Mucosa of descending colon (tissue), 3 donors: ENCODE measurements at regions not wholly inside any gene's neighbourhood (a gene's known extent, or its start where the extent isn't known, plus 50 kb on each side); places are given as distances from the start of the nearest gene placed in this dataset.
A peak's percentile ranks its signal among the peaks of the same experiment; 100 is the strongest.

Experiments used
- ATAC-seq: fragments of 200-7000 bp; cut with Tn5 transposase; one replicate; pipeline ENCODE4 v1.9.1; 2020; ENCODE audit warnings: mild to moderate bottlenecking, moderate library complexity
- DNase-seq, 3 donors: peaks; one replicate each; pipeline ENCODE4 v3.0.0-alpha.2; 2020
- H3K36me3 ChIP-seq: fragments of 200-600 bp; one replicate; pipeline ENCODE4 v1.8.0; 2021; ENCODE audit warnings: low read depth, mild to moderate bottlenecking
- H3K4me1 ChIP-seq: fragments of 200-600 bp; one replicate; pipeline ENCODE4 v1.8.0; 2021; ENCODE audit warnings: low read depth, mild to moderate bottlenecking
- H3K4me3 ChIP-seq: fragments of 200-600 bp; one replicate; pipeline ENCODE4 v1.8.0; 2021; ENCODE audit warnings: mild to moderate bottlenecking
- H3K9me3 ChIP-seq: fragments of 200-600 bp; one replicate; pipeline ENCODE4 v1.8.0; 2021; ENCODE audit warnings: mild to moderate bottlenecking
- intact Hi-C, 2 donors: fragments of 100-400 bp; cut with DNase I in 1 of 2; cut with micrococcal nuclease in 1 of 2; formaldehyde crosslinking; loops; one replicate each; pipeline versions ENCODE4 v1.11.0 to v1.11.1; 2022; cut with DNase I, micrococcal nuclease
- TF ChIP-seq, protein P1 (sequence below): fragments of 200-600 bp; IDR thresholded peaks from one replicate; pipeline ENCODE4 v1.8.0; 2022; ENCODE audit warnings: antibody characterized with exemption, mild to moderate bottlenecking
- donor health status: DM: no; HTN: no; CAD: no; lungs with moderate emphysema.
- donor health status: DM: no; HTN: no; CAD: no.
- donor health status: DM: no; HTN: yes; CAD: no.

DNA sequence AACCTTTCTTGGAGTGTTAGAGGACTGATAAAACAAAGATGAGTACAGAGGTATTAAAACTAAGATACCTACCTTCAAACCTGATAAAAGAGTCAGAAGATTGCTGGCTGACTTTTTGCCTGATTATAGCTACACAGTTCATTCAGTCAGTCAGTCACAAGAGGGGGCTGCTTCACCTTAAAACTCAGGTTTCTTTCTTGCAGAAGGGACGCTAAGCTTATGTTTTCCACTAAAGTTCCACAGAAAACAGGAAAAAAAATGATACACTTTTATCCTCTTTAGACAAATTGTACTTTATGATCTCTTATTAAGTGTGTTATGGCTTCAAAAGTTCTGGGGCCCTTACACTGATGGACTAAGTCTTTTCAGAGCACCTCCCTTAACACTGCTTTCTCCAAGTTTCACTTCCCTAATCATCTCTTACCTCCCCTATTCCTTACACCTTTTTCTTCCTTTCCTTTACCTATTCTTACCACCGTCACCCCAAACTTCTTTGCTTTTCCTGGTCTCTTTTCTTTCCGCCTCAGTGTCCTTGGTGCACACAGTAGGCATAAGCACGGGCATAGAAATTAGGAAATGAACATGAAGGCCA is 448.7 kb upstream of the OR4E1 start:
- Histone ChIP-seq H3K9me3 (no peaks in the 10 kb centered on the region), H3K4me1 (peaks cover 2% of the 10 kb centered on the region), H3K4me3 (no peak overlapping the region), H3K36me3 (no peaks in the 10 kb centered on the region)
- DNase-seq (peak in 1 of 3 donors; percentile 58), ATAC-seq (no peak)
- TF ChIP-seq, protein P1, sequence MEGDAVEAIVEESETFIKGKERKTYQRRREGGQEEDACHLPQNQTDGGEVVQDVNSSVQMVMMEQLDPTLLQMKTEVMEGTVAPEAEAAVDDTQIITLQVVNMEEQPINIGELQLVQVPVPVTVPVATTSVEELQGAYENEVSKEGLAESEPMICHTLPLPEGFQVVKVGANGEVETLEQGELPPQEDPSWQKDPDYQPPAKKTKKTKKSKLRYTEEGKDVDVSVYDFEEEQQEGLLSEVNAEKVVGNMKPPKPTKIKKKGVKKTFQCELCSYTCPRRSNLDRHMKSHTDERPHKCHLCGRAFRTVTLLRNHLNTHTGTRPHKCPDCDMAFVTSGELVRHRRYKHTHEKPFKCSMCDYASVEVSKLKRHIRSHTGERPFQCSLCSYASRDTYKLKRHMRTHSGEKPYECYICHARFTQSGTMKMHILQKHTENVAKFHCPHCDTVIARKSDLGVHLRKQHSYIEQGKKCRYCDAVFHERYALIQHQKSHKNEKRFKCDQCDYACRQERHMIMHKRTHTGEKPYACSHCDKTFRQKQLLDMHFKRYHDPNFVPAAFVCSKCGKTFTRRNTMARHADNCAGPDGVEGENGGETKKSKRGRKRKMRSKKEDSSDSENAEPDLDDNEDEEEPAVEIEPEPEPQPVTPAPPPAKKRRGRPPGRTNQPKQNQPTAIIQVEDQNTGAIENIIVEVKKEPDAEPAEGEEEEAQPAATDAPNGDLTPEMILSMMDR = no peak
- intact Hi-C loops = no loop called here

DNA sequence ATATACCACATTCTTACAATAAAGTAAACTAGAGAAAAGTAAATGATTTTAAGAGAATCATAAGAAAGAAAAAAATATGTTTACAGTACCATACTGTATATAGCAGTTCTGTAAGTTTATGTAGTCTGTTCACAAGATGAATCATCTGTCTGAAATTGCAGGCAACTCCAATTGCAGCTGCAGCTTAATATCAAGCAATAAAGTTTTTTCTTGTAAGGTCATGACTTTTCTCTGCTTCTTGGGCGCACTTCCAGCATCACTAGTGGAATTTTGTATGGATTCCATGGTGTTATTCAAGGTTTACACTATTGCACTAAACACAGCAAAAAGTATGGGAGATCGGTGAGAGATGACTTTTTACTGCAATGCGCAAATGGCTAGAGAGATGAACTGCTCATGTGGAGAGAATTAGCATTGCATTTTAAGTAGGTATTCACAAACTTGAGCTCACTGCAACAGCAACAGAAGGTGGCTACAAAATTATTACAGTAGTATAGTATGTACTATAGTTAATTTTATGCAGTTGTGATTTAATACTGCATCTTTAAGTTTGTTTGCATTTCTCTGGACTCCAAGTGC is 445.4 kb upstream of the OR4E1 start:
- peak; percentile 65 for ATAC-seq
- no peaks in the 10 kb centered on the region for H3K9me3 ChIP-seq
- no peak overlapping the region for H3K4me3 ChIP-seq
- peak in 1 of 3 donors; percentile 39 for DNase-seq
- TF ChIP-seq, protein P1 = no peak
- no peaks in the 10 kb centered on the region for H3K36me3 ChIP-seq
- peaks cover 2% of the 10 kb centered on the region for H3K4me1 ChIP-seq
- intact Hi-C loops = no loop called here

DNA sequence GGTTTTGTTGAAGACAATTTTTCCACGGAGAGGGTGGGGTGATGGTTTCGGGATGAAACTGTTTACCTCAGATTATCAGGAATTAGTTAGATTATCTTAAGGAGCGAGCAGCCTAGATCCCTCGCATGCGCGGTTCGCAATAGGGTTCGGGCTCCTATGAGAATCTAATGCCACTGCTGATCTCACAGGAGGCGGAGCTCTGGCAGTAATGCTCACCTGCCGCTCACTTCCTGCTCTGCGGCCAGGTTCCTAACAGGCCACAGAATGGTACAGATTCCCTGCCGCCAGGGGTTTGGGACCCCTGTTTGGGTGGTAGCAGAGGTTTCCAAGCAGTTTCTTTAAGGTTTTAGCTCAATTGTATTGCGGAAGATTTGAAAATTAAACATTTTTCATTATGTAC is 439.8 kb upstream of the OR4E1 start:
- TF ChIP-seq, protein P1 = no peak
- Histone ChIP-seq H3K9me3 (no peaks in the 10 kb centered on the region), H3K4me1 (no peaks in the 10 kb centered on the region), H3K36me3 (no peaks in the 10 kb centered on the region), H3K4me3 (no peak overlapping the region)
- DNase-seq (no peak), ATAC-seq (no peak)
- intact Hi-C loops = no loop called here

DNA sequence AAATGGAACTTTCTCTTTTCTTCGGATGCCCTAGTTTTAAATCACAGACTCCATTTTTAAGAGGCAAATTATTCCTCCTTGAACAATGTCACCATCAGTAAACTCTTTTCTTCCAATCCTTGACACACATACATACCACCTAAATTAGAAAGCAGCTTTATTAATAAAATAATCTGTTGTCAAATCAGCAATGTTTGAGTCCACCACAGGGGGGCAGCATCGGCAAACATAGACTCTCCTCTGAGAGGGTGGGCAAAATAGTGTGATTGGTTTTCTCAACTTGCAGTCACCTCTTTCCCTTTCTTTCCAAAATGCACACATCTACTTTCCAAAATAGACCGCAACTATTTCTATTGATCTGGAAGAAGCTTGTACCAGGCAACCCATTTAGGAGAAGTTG is 438.4 kb upstream of the OR4E1 start:
- no peak for ATAC-seq
- Histone ChIP-seq H3K9me3 (no peaks in the 10 kb centered on the region), H3K4me1 (no peaks in the 10 kb centered on the region), H3K36me3 (no peaks in the 10 kb centered on the region), H3K4me3 (no peak overlapping the region)
- intact Hi-C loops = no loop called here
- TF ChIP-seq, protein P1 = peak; percentile 19
- peak in 2 of 3 donors; percentile 39 to 47 for DNase-seq

DNA sequence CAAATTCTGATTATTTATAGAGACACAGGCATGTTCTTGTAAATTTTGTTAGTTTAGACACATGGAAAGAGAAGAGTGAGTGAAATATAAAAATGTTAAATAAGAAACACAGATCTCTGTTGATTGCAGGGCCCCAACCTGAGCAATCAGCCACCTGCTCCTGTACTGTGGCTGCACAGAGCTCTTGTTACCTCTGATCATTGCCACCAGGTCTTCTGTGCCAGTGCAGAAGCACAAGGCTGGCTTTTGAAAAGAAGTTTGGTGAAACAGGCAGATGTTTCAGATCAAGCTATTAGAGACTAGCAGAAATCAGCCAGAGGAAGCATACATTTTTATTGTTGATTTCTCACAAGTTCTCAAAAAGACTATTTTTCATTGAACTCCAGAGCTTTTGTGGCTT is 434.1 kb upstream of the OR4E1 start:
- Histone ChIP-seq H3K4me1 (no peaks in the 10 kb centered on the region), H3K36me3 (no peaks in the 10 kb centered on the region), H3K9me3 (no peaks in the 10 kb centered on the region), H3K4me3 (no peak overlapping the region)
- intact Hi-C loops = no loop called here
- ATAC-seq (no peak), DNase-seq (no peak)
- TF ChIP-seq, protein P1 = no peak
